Astrocyte (in vitro differentiated cells and primary cell): ENCODE measurements at regions not wholly inside any gene's neighbourhood (a gene's known extent, or its start where the extent isn't known, plus 50 kb on each side); places are given as distances from the start of the nearest gene placed in this dataset.

Experiments used
- EZH2 ChIP-seq: IDR thresholded peaks from 2 replicates; pipeline ENCODE4 v1.6.1; 2012; ENCODE audit warnings: mild to moderate bottlenecking, low read length, inconsistent platforms; ENCODE audit not compliant: insufficient read depth
- TF ChIP-seq, protein P1 (sequence below): IDR thresholded peaks from 2 replicates; pipeline ENCODE4 v1.5.1; 2011; ENCODE audit warnings: low read depth, mild to moderate bottlenecking, inconsistent platforms, low read length, moderate library complexity; ENCODE audit not compliant: insufficient read depth

DNA sequence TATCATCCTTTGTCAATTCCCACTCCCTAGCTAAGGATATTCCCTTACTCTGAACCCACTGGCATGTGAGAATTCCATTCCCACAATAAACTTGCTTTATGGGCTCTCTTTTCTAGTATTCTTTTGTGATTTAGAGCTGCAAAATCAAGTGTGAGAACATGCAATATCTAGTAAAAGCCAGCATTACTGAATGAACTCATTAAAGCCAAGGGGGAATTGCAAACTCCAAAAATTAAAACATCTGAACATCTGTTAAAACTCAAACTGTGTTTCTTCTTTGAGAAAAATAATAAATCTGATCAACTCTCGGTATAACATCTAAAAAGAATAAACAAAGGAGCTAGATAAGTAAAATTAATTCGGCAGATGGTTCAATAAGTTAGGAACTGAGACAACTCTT, 53.1 kb upstream of the MPDZ start:
- no peak for TF ChIP-seq EZH2
- TF ChIP-seq, protein P1, sequence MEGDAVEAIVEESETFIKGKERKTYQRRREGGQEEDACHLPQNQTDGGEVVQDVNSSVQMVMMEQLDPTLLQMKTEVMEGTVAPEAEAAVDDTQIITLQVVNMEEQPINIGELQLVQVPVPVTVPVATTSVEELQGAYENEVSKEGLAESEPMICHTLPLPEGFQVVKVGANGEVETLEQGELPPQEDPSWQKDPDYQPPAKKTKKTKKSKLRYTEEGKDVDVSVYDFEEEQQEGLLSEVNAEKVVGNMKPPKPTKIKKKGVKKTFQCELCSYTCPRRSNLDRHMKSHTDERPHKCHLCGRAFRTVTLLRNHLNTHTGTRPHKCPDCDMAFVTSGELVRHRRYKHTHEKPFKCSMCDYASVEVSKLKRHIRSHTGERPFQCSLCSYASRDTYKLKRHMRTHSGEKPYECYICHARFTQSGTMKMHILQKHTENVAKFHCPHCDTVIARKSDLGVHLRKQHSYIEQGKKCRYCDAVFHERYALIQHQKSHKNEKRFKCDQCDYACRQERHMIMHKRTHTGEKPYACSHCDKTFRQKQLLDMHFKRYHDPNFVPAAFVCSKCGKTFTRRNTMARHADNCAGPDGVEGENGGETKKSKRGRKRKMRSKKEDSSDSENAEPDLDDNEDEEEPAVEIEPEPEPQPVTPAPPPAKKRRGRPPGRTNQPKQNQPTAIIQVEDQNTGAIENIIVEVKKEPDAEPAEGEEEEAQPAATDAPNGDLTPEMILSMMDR: no peak
